NT2/D1 (cell line): ENCODE measurements at regions not wholly inside any gene's neighbourhood (a gene's known extent, or its start where the extent isn't known, plus 50 kb on each side); places are given as distances from the start of the nearest gene placed in this dataset.

Experiments used
- DNase-seq: peaks from one replicate; pipeline ENCODE4 v3.0.0-alpha.2; 2011; ENCODE audit warnings: low read depth, low spot score
- H3K27me3 ChIP-seq: 2 replicates; pipeline ENCODE4 v1.6.0; 2011; ENCODE audit warnings: mild to moderate bottlenecking; ENCODE audit not compliant: insufficient read length, insufficient read depth
- H3K36me3 ChIP-seq: 2 replicates; pipeline ENCODE4 v1.6.1; 2011; ENCODE audit warnings: mild to moderate bottlenecking, low read length, mixed read lengths; ENCODE audit not compliant: insufficient read depth, insufficient read length
- H3K4me1 ChIP-seq: 2 replicates; pipeline ENCODE4 v1.5.1; 2011; ENCODE audit not compliant: insufficient read depth, insufficient read length
- H3K4me3 ChIP-seq: 2 replicates; pipeline ENCODE4 v1.5.1; 2011; ENCODE audit warnings: low read depth; ENCODE audit not compliant: insufficient read length
- H3K9ac ChIP-seq: 2 replicates; pipeline ENCODE4 v1.6.0; 2011; ENCODE audit warnings: low read depth; ENCODE audit not compliant: insufficient read length
- H3K9me3 ChIP-seq: 2 replicates; pipeline ENCODE4 v1.5.1; 2011; ENCODE audit warnings: mild to moderate bottlenecking, low read length; ENCODE audit not compliant: insufficient read depth
- SUZ12 ChIP-seq: IDR thresholded peaks from 2 replicates; pipeline ENCODE4 v1.6.1; 2011; ENCODE audit not compliant: insufficient read length, insufficient read depth; ENCODE audit errors: extremely low read depth
- YY1 ChIP-seq: IDR thresholded peaks from 2 replicates; pipeline ENCODE4 v1.6.1; 2011; ENCODE audit not compliant: insufficient read length, insufficient read depth
- ZNF274 ChIP-seq: IDR thresholded peaks from 2 replicates; pipeline ENCODE4 v1.6.1; 2011; ENCODE audit warnings: mild to moderate bottlenecking, low read depth, low read length

- no peak for TF ChIP-seq SUZ12
- no peak for TF ChIP-seq YY1
- TF ChIP-seq ZNF274, result no peak
- Histone ChIP-seq H3K9me3 (peaks cover 16% of the 10 kb centered on the region; the same call in 1 of the 2 replicates), H3K4me3 (no peak overlapping the region), H3K4me1 (no peaks in the 10 kb centered on the region), H3K27me3 (no peaks in the 10 kb centered on the region), H3K36me3 (no peaks in the 10 kb centered on the region), H3K9ac (no peak overlapping the region)
- no peak for DNase-seq
Observed at GRCh38 chr5:180431932-180432331, 62.2 kb upstream of the CNOT6 start.

- Histone ChIP-seq H3K36me3 (no peaks in the 10 kb centered on the region), H3K27me3 (no peaks in the 10 kb centered on the region), H3K4me1 (no peaks in the 10 kb centered on the region), H3K9me3 (peaks cover 16% of the 10 kb centered on the region; the same call in 1 of the 2 replicates), H3K9ac (no peak overlapping the region), H3K4me3 (no peak overlapping the region)
- DNase-seq, result no peak
- TF ChIP-seq YY1 (no peak), SUZ12 (no peak), ZNF274 (no peak)
Observed at GRCh38 chr5:180433032-180433422, 61.2 kb upstream of the CNOT6 start.

DNA sequence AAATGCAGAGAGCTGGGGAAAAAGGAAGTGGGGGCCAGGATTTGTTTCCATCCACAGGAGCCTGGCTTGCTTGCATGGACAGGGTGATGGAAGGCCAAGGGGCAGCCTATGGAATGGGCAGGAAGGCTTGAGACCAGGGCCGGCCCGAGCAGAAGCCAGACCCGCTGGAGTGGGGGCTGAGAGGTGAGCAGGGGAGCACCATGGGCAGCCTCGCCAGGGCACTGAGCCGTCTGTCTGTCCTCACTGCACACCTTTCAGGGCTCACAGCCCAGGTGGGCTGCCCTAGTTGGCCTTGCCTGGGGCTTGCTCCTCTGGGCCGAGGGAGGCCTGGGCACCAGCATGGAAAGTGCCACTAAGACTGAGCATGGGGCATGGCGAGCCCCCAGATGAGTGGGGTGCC, 58.6 kb upstream of the CNOT6 start:
- DNase-seq, result no peak

DNA sequence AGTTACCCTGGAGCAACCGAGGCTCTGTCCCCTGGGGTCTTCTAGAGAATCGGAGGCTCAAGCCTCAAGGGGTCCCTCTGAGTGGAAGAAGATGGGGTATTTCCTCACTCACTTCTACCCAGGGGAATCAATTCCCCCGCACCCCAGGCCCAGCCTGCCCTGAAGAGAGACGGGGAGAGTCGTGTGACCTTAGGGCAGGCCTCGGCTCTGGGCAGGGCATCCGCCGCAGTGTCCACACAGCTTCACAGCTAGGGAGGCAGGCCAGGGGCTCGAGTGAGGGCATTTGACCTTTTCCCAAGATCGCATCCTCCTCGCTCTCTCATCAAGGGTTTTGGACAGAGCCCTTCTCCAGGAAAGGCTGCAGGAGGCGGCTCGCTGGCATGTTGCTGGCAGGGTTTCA, 57.9 kb upstream of the CNOT6 start:
- Histone ChIP-seq H3K4me1 (peaks cover 5% of the 10 kb centered on the region), H3K9me3 (peaks cover 12% of the 10 kb centered on the region; the same call in 1 of the 2 replicates), H3K9ac (no peak overlapping the region), H3K4me3 (no peak overlapping the region), H3K36me3 (no peaks in the 10 kb centered on the region), H3K27me3 (no peaks in the 10 kb centered on the region)
- TF ChIP-seq SUZ12 (no peak), YY1 (no peak), ZNF274 (no peak)
- no peak for DNase-seq

More for the DNA sequence above, 58.6 kb upstream of the CNOT6 start:
- H3K27me3 ChIP-seq, result no peaks in the 10 kb centered on the region
- peaks cover 16% of the 10 kb centered on the region; the same call in 1 of the 2 replicates for H3K9me3 ChIP-seq
- TF ChIP-seq ZNF274 (no peak), SUZ12 (no peak), YY1 (no peak)
- H3K4me1 ChIP-seq, result peaks cover 5% of the 10 kb centered on the region
- no peak overlapping the region for H3K4me3 ChIP-seq
- no peak overlapping the region for H3K9ac ChIP-seq
- no peaks in the 10 kb centered on the region for H3K36me3 ChIP-seq

DNA sequence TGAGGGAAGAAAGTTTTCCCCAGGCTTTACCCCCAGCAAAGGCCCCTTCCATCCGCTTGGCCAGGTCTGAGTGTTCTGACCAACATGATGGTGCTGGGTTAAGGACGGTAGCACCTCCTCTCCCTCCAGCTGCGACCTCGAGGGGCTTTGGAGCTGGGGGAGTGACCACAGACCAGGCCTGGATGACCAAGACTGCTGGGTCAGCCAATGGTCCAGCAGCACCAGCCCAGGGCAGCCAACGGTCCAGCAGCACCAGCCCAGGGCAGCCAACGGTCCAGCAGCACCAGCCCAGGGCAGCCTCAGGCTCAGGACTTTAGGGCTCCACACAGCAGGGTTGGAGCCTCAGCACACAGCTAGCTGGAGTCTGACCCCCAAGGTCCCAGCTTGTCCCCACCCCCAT, 57.2 kb upstream of the CNOT6 start:
- H3K27me3 ChIP-seq, result no peaks in the 10 kb centered on the region
- DNase-seq, result no peak
- TF ChIP-seq YY1, result no peak
- TF ChIP-seq SUZ12, result no peak
- TF ChIP-seq ZNF274, result no peak
- H3K36me3 ChIP-seq, result no peaks in the 10 kb centered on the region
- peaks cover 6% of the 10 kb centered on the region; the same call in 1 of the 2 replicates for H3K9me3 ChIP-seq
- H3K4me1 ChIP-seq, result peaks cover 5% of the 10 kb centered on the region
- no peak overlapping the region for H3K9ac ChIP-seq
- H3K4me3 ChIP-seq, result no peak overlapping the region

DNA sequence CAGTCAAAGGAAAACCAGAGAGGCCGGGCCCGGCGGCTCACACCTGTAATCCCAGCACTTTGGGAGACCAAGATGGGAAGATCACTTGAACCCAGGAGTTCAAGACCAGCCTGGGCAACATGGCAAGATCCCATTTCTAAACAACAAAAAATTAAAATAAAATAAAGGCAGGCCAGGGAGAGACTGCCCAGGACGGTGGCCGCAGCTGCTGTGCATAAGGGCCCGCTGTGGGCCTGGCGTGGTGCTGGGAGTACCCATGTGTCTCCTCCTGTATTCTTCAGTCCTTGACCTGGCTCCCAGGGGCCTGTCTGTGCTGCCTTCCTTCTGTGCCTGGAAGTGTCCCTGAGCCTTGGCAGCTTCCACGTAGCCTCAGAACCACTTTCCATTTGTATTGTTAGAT, 56.8 kb upstream of the CNOT6 start:
- DNase-seq, result no peak
- TF ChIP-seq YY1 (no peak), ZNF274 (no peak), SUZ12 (no peak)
- H3K9ac ChIP-seq, result no peak overlapping the region

GRCh38 chr5:180438785-180439780, 55.1 kb upstream of the CNOT6 start:
- TF ChIP-seq ZNF274, result no peak
- TF ChIP-seq SUZ12, result no peak
- TF ChIP-seq YY1, result no peak
- Histone ChIP-seq H3K9me3 (no peaks in the 10 kb centered on the region), H3K9ac (no peak overlapping the region), H3K36me3 (no peaks in the 10 kb centered on the region), H3K27me3 (no peaks in the 10 kb centered on the region), H3K4me1 (peaks cover 5% of the 10 kb centered on the region), H3K4me3 (no peak overlapping the region)
- no peak for DNase-seq

More for the DNA sequence above, 56.8 kb upstream of the CNOT6 start:
- Histone ChIP-seq H3K9me3 (peaks cover 2% of the 10 kb centered on the region; the same call in 1 of the 2 replicates), H3K4me1 (peaks cover 5% of the 10 kb centered on the region), H3K36me3 (no peaks in the 10 kb centered on the region), H3K27me3 (no peaks in the 10 kb centered on the region), H3K4me3 (no peak overlapping the region)
